PC-3 (cell line): ENCODE measurements at regions not wholly inside any gene's neighbourhood (a gene's known extent, or its start where the extent isn't known, plus 50 kb on each side); places are given as distances from the start of the nearest gene placed in this dataset.

ENCODE experiments used
- ATAC-seq: fragments of 200-7000 bp; cut with Tn5 transposase; 2 replicates; pipeline ENCODE4 v1.9.1; 2020; ENCODE audit warnings: mild to moderate bottlenecking, moderate library complexity
- BruUV-seq: library from RNA; stranded (reverse); fragments of 400-500 nt; replicated peaks from 2 replicates; lab custom pipeline; 2021; lab: Mats Ljungman, UMichigan
- CTCF ChIA-PET: fragments of 300-600 bp; sonication (Branson Sonifier 250); formaldehyde crosslinking; loops from one replicate; lab custom pipeline; 2022; ENCODE audit warnings: antibody characterized with exemption; lab: Charles Lee
- POLR2A ChIA-PET: fragments of 300-600 bp; sonication (Branson Sonifier 250); formaldehyde crosslinking; loops from one replicate; lab custom pipeline; 2022; ENCODE audit warnings: antibody characterized with exemption; ENCODE audit not compliant: unreplicated experiment; lab: Charles Lee
- DNase-seq: peaks from one replicate; pipeline ENCODE4 v3.0.0-alpha.2; 2015
- H2AFZ ChIP-seq: fragments of 300-600 bp; sonication (generic); 2 replicates; pipeline ENCODE4 v1.6.0; 2016; ENCODE audit warnings: antibody characterized with exemption, low read length
- H3F3A ChIP-seq: fragments of 300-600 bp; sonication (generic); one replicate; pipeline ENCODE4 v1.6.0; 2017; ENCODE audit warnings: antibody characterized with exemption, low read length, control low read depth, mild to moderate bottlenecking; ENCODE audit not compliant: unreplicated experiment
- H3K27ac ChIP-seq: fragments of 300-600 bp; sonication (generic); 2 replicates; pipeline ENCODE4 v1.5.1; 2016; ENCODE audit warnings: mild to moderate bottlenecking, low read length
- H3K27me3 ChIP-seq: fragments of 300-600 bp; sonication (generic); 2 replicates; pipeline ENCODE4 v1.6.1; 2016; ENCODE audit warnings: low read length, mixed read lengths
- H3K36me3 ChIP-seq: fragments of 300-600 bp; sonication (generic); 2 replicates; pipeline ENCODE4 v1.6.1; 2016; ENCODE audit warnings: low read depth, mixed run types, low read length, mixed read lengths
- H3K4me1 ChIP-seq: fragments of 300-600 bp; sonication (generic); 2 replicates; pipeline ENCODE4 v1.5.1; 2016; ENCODE audit warnings: low read length; ENCODE audit not compliant: insufficient read depth
- H3K4me2 ChIP-seq: fragments of 300-600 bp; sonication (generic); 2 replicates; pipeline ENCODE4 v1.6.0; 2016; ENCODE audit warnings: low read length
- H3K4me3 ChIP-seq: fragments of 300-600 bp; sonication (generic); 2 replicates; pipeline ENCODE4 v1.5.1; 2016; ENCODE audit warnings: mild to moderate bottlenecking, low read length, mixed read lengths
- H3K79me2 ChIP-seq: fragments of 300-600 bp; sonication (generic); 2 replicates; pipeline ENCODE4 v1.6.1; 2017; ENCODE audit warnings: low read length, mixed read lengths
- H3K9ac ChIP-seq: fragments of 300-600 bp; sonication (generic); 2 replicates; pipeline ENCODE4 v1.6.0; 2016; ENCODE audit warnings: mild to moderate bottlenecking, low read length
- H3K9me2 ChIP-seq: fragments of 300-600 bp; sonication (generic); replicated peaks from 2 replicates; pipeline ENCODE4 v1.6.1; 2016; ENCODE audit warnings: mixed run types, low read length, mixed read lengths
- H3K9me3 ChIP-seq: fragments of 300-600 bp; sonication (generic); 2 replicates; pipeline ENCODE4 v1.6.1; 2016; ENCODE audit warnings: low read length, mixed read lengths
- H4K20me1 ChIP-seq: fragments of 300-600 bp; sonication (generic); 2 replicates; pipeline ENCODE4 v1.6.1; 2016; ENCODE audit warnings: low read length, mixed read lengths
- EZH2 ChIP-seq: fragments of 300-600 bp; sonication (generic); IDR thresholded peaks from one replicate; pipeline ENCODE4 v1.6.1; 2017; ENCODE audit warnings: antibody characterized with exemption, mild to moderate bottlenecking, low read length; ENCODE audit not compliant: unreplicated experiment
- EZH2phosphoT487 ChIP-seq: fragments of 300-600 bp; sonication (generic); IDR thresholded peaks from 2 replicates; pipeline ENCODE4 v1.6.1; 2018; ENCODE audit warnings: mild to moderate bottlenecking, antibody characterized with exemption, low read length, borderline replicate concordance
- intact Hi-C: fragments of 100-400 bp; cut with micrococcal nuclease; formaldehyde crosslinking; loops from 2 replicates; pipeline ENCODE4 v1.9.0; 2023
- TF ChIP-seq, protein P1 (sequence below): fragments of 300-600 bp; sonication (generic); conservative IDR thresholded peaks from 2 replicates; pipeline ENCODE4 v1.5.1; 2017; ENCODE audit warnings: antibody characterized with exemption, low read depth, mild to moderate bottlenecking, low read length

DNA sequence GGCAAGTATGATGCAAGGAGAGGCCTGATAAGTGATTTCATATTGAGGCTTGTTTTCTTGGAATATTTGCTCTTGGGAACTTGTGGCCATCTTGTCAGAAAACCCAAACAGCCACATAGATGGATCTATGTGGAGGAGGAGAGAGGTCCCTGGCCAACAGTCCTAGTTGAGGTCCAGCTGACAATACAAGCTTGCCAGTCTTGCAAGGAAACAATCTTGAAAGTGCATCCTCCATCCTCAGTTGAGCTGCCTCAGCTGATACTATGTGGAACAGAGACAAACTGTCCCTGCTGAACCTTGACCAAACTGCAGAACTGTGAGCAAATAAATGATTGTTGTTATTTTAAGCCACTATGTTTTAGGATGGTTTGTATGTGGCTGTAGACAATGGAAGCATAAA is 146.4 kb downstream of the TMX1 start:
- DNase-seq (no peak), ATAC-seq (no peak)
- H3K4me2 ChIP-seq: no peak overlapping the region
- no peak overlapping the region for H3K27ac ChIP-seq
- no peak overlapping the region for H3K9ac ChIP-seq
- ChIA-PET CTCF (no interaction called here), POLR2A (no interaction called here)
- no peaks in the 10 kb centered on the region for H3K79me2 ChIP-seq
- H3K36me3 ChIP-seq: no peaks in the 10 kb centered on the region
- H3F3A ChIP-seq: no peaks in the 10 kb centered on the region
- H3K4me1 ChIP-seq: no peaks in the 10 kb centered on the region
- no TSS peak for BruUV-seq
- no peaks in the 10 kb centered on the region for H3K27me3 ChIP-seq
- TF ChIP-seq, protein P1, sequence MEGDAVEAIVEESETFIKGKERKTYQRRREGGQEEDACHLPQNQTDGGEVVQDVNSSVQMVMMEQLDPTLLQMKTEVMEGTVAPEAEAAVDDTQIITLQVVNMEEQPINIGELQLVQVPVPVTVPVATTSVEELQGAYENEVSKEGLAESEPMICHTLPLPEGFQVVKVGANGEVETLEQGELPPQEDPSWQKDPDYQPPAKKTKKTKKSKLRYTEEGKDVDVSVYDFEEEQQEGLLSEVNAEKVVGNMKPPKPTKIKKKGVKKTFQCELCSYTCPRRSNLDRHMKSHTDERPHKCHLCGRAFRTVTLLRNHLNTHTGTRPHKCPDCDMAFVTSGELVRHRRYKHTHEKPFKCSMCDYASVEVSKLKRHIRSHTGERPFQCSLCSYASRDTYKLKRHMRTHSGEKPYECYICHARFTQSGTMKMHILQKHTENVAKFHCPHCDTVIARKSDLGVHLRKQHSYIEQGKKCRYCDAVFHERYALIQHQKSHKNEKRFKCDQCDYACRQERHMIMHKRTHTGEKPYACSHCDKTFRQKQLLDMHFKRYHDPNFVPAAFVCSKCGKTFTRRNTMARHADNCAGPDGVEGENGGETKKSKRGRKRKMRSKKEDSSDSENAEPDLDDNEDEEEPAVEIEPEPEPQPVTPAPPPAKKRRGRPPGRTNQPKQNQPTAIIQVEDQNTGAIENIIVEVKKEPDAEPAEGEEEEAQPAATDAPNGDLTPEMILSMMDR: no peak
- TF ChIP-seq EZH2 (no peak), EZH2phosphoT487 (no peak)
- H3K4me3 ChIP-seq: no peak overlapping the region
- intact Hi-C loops: no loop called here
- no peaks in the 10 kb centered on the region for H3K9me2 ChIP-seq
- no peak overlapping the region for H2AFZ ChIP-seq
- no peaks in the 10 kb centered on the region for H4K20me1 ChIP-seq
- no peaks in the 10 kb centered on the region for H3K9me3 ChIP-seq

DNA sequence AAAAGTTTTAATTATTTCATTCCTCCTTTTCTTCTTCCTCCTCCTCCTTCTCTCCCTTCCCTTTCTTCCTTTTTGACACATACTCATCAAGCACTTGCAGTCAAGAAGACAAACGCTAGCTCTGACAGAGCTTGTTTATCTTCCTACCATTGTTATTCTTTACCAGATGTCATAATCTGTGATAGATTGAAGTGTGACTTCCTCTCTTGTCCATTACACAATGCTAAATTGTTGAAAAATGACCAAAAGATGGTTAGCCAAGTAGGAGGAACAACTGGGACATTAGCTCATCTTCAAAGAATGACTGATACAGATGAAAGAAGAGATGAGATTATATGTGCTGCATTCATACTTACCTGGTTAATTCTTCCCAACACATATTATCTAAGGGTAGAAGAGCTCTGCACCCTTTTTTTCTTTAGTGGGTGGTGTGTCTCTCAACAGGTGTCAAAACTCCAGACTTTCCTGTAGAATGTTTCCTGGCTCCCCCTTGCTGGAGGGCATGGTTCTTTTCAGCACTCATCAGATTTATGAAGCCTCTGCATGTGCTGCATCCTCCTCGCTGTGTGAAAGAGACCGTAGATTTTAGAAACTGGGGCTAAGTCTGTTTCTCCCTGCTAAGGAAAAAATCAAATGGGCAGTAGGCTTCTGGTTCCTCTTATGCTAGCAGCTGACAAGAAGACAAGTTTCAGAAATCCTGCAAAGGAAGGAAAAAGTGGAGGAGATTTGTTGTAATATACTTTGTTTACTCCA is 147.1 kb downstream of the TMX1 start:
- ChIA-PET CTCF (no interaction called here), POLR2A (no interaction called here)
- ATAC-seq: no peak
- no peak overlapping the region for H2AFZ ChIP-seq
- H3K36me3 ChIP-seq: no peaks in the 10 kb centered on the region
- no peaks in the 10 kb centered on the region for H4K20me1 ChIP-seq
- no peak overlapping the region for H3K4me3 ChIP-seq
- intact Hi-C loops: no loop called here
- TF ChIP-seq EZH2phosphoT487: no peak
- TF ChIP-seq, protein P1: no peak
- TF ChIP-seq EZH2: no peak
- H3K4me2 ChIP-seq: no peak overlapping the region
- no peak for DNase-seq
- H3K27ac ChIP-seq: no peak overlapping the region
- no peaks in the 10 kb centered on the region for H3K4me1 ChIP-seq
- H3K79me2 ChIP-seq: no peaks in the 10 kb centered on the region
- no peak overlapping the region for H3K9ac ChIP-seq
- no TSS peak for BruUV-seq
- H3K27me3 ChIP-seq: no peaks in the 10 kb centered on the region
- H3K9me3 ChIP-seq: no peaks in the 10 kb centered on the region
- no peaks in the 10 kb centered on the region for H3K9me2 ChIP-seq
- H3F3A ChIP-seq: no peaks in the 10 kb centered on the region

DNA sequence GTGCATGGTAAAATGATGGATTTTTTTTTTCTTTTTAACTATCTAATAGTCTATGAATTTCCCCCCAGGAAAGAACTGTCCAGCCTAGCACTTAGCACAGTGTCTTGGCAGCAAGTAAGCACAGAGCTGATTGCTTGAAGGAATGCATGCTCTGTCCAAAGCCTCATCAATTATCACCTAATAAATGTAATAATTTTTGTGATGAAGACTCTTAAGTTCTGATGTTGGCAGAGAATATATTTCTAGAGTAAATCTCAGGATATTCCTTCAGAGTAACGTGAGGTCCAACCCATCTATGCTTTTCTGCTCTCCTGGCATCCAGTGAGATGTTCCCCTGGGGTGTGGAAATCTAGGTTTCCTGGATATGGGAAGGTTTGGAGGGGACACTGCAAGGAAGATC is 152.4 kb downstream of the TMX1 start:
- ChIA-PET CTCF (no interaction called here), POLR2A (no interaction called here)
- TF ChIP-seq, protein P1: no peak
- TF ChIP-seq EZH2 (no peak), EZH2phosphoT487 (no peak)
- BruUV-seq: no TSS peak
- H3K79me2 ChIP-seq: peaks cover 5% of the 10 kb centered on the region; the same call in 1 of the 2 replicates
- no peaks in the 10 kb centered on the region for H3K36me3 ChIP-seq
- DNase-seq (no peak), ATAC-seq (no peak)
- no peaks in the 10 kb centered on the region for H3K9me3 ChIP-seq
- no peaks in the 10 kb centered on the region for H4K20me1 ChIP-seq
- no peak overlapping the region for H3K27ac ChIP-seq
- H3K4me2 ChIP-seq: no peak overlapping the region
- no peaks in the 10 kb centered on the region for H3K9me2 ChIP-seq
- H3F3A ChIP-seq: peaks cover 16% of the 10 kb centered on the region
- H3K9ac ChIP-seq: no peak overlapping the region
- H3K4me3 ChIP-seq: no peak overlapping the region
- H3K4me1 ChIP-seq: peaks cover 35% of the 10 kb centered on the region
- intact Hi-C loops: no loop called here
- H2AFZ ChIP-seq: no peak overlapping the region
- H3K27me3 ChIP-seq: no peaks in the 10 kb centered on the region
